ENCODE measurements at regions not wholly inside any gene's neighbourhood (a gene's known extent, or its start where the extent isn't known, plus 50 kb on each side); places are given as distances from the start of the nearest gene placed in this dataset.

- Mint-ChIP-seq H3K4me1 (ENCODE audit: low read depth) (no peaks in the 10 kb centered on the region), H3K4me3 (no peak overlapping the region), H3K36me3 (ENCODE audit: low read depth) (no peaks in the 10 kb centered on the region), H3K27me3 (ENCODE audit: insufficient read depth) (no peaks in the 10 kb centered on the region), H3K27ac (no peak overlapping the region), H3K9me3 (no peaks in the 10 kb centered on the region)
- intact Hi-C loops (cut with micrococcal nuclease): no loop called here
- DNase-seq (ENCODE audit: low spot score): no peak
Measured at GRCh38 chr10:111525696-111526095, 448.9 kb downstream of the ADRA2A start.

DNA sequence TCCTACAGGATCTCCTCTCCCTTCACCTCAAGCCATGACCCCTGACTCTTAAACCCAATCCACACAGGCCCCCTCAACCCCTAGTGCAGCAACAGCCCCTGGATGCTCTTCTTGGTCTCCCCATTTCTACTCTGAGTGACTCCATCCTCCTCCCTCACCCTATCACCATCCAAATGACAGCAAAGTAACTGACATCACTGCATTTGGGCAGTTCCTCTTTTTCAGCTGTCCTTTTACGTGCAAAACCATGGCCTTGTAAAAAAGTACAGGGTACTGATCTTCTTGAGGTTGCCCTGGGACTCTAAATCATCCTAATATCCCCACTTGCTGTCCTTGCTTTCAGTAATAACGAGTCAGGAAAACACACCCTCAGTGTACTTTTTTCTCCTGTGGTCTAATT, 454.9 kb downstream of the ADRA2A start:
- DNase-seq (ENCODE audit: low spot score): no peak
- no peaks in the 10 kb centered on the region for H3K9me3 Mint-ChIP-seq
- H3K27me3 Mint-ChIP-seq (ENCODE audit: insufficient read depth): no peaks in the 10 kb centered on the region
- no peak overlapping the region for H3K27ac Mint-ChIP-seq
- no peaks in the 10 kb centered on the region for H3K4me1 Mint-ChIP-seq (ENCODE audit: low read depth)
- H3K36me3 Mint-ChIP-seq (ENCODE audit: low read depth): no peaks in the 10 kb centered on the region
- H3K4me3 Mint-ChIP-seq: no peak overlapping the region
- intact Hi-C loops (cut with micrococcal nuclease): no loop called here

- H3K27me3 Mint-ChIP-seq (ENCODE audit: insufficient read depth): no peaks in the 10 kb centered on the region
- H3K36me3 Mint-ChIP-seq (ENCODE audit: low read depth): no peaks in the 10 kb centered on the region
- H3K4me3 Mint-ChIP-seq: no peak overlapping the region
- DNase-seq (ENCODE audit: low spot score): no peak
- no peak overlapping the region for H3K27ac Mint-ChIP-seq
- H3K9me3 Mint-ChIP-seq: no peaks in the 10 kb centered on the region
- no peaks in the 10 kb centered on the region for H3K4me1 Mint-ChIP-seq (ENCODE audit: low read depth)
- intact Hi-C loops (cut with micrococcal nuclease): no loop called here
Measured at GRCh38 chr10:111532139-111532538, 455.3 kb downstream of the ADRA2A start.

- Mint-ChIP-seq H3K27ac (no peak overlapping the region), H3K9me3 (no peaks in the 10 kb centered on the region), H3K36me3 (ENCODE audit: low read depth) (no peaks in the 10 kb centered on the region), H3K27me3 (ENCODE audit: insufficient read depth) (peaks cover 3% of the 10 kb centered on the region), H3K4me3 (no peak overlapping the region), H3K4me1 (ENCODE audit: low read depth) (no peaks in the 10 kb centered on the region)
- intact Hi-C loops (cut with micrococcal nuclease): no loop called here
- DNase-seq (ENCODE audit: low spot score): no peak
Measured at GRCh38 chr10:111539246-111539645, 462.4 kb downstream of the ADRA2A start.

DNA sequence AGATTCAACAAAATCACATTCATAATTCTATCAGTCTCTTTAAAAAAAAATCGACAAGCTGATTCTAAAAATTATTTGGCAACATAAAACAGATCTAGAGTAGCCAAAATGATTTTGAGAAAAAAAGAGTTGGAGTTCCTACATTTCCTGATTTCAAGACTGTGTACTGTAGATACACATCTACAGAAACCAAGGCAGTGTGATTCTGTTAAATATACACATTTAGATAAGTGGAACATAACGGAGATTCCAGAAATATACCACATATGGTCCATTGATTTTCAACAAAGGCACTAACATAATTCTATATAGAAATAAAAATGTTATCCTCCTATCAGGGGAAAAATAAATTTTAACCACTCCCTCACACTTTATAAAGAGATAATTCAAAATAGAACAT, 467.0 kb downstream of the ADRA2A start:
- H3K9me3 Mint-ChIP-seq: no peaks in the 10 kb centered on the region
- intact Hi-C loops (cut with micrococcal nuclease): no loop called here
- no peak for DNase-seq (ENCODE audit: low spot score)
- H3K36me3 Mint-ChIP-seq (ENCODE audit: low read depth): no peaks in the 10 kb centered on the region
- no peak overlapping the region for H3K27ac Mint-ChIP-seq
- H3K27me3 Mint-ChIP-seq (ENCODE audit: insufficient read depth): no peaks in the 10 kb centered on the region
- H3K4me3 Mint-ChIP-seq: no peak overlapping the region
- H3K4me1 Mint-ChIP-seq (ENCODE audit: low read depth): no peaks in the 10 kb centered on the region

DNA sequence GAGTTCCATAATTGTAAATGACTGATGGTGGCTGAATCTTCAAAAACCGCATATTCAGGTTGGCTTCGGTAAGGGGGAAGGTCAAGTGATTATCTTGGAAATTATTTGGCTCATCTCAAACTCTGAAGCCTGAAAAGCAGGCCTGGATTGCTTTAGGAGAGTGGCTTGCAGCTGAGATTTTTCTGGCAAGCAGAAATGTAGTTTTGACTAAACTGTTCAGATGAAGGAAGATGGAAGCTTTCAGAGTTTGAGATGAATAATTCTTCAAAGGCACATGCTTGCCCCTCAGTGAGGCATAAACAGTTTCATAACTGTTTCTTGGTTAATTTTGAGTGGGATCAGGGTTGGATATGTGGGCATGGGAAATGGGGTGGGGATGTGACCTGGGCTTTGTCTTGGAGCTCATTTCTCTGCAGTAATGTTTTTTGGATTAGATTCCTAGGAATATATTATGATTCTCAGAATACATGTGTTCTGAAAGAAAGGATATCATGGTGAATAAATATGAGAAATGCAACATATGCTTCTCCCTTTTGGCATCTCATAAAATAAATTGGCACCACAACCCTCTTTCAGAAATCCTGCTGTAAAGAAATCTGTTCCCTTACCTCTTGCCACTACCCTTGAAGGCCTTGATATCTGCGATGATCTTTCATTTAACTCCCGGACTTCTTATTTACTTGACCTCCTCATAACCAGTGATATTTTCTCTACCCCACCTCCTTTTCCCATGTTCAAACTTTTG, 469.2 kb downstream of the ADRA2A start:
- no peak overlapping the region for H3K4me3 Mint-ChIP-seq
- H3K9me3 Mint-ChIP-seq: no peaks in the 10 kb centered on the region
- H3K27ac Mint-ChIP-seq: no peak overlapping the region
- H3K36me3 Mint-ChIP-seq (ENCODE audit: low read depth): no peaks in the 10 kb centered on the region
- no peak for DNase-seq (ENCODE audit: low spot score)
- no peaks in the 10 kb centered on the region for H3K4me1 Mint-ChIP-seq (ENCODE audit: low read depth)
- no peaks in the 10 kb centered on the region for H3K27me3 Mint-ChIP-seq (ENCODE audit: insufficient read depth)
- intact Hi-C loops (cut with micrococcal nuclease): no loop called here

- Mint-ChIP-seq H3K9me3 (no peaks in the 10 kb centered on the region), H3K36me3 (ENCODE audit: low read depth) (no peaks in the 10 kb centered on the region), H3K27me3 (ENCODE audit: insufficient read depth) (no peaks in the 10 kb centered on the region), H3K27ac (no peak overlapping the region), H3K4me1 (ENCODE audit: low read depth) (no peaks in the 10 kb centered on the region), H3K4me3 (no peak overlapping the region)
- no peak for DNase-seq (ENCODE audit: low spot score)
- intact Hi-C loops (cut with micrococcal nuclease): no loop called here
Measured at GRCh38 chr10:111548084-111548726, 471.4 kb downstream of the ADRA2A start.

DNA sequence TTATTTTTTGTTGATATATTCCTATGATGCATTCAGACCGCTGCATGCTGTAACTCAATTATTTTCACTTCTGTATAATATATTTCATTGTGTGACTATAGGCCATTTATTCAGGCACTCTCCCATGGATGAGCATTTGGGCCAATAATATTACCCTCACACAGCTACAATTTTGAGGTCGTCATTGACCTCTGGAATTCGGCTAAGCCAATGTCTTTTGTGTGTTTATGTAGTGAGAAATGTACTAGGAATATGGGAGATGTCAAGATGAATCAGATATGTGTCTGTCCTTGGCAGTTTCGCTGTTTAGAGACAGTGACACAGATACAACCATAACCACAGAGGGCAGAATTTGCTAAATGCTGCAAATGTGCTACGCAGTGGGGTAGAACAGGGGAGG, 474.2 kb downstream of the ADRA2A start:
- no peak for DNase-seq (ENCODE audit: low spot score)
- Mint-ChIP-seq H3K36me3 (ENCODE audit: low read depth) (no peaks in the 10 kb centered on the region), H3K4me1 (ENCODE audit: low read depth) (no peaks in the 10 kb centered on the region), H3K27ac (no peak overlapping the region), H3K27me3 (ENCODE audit: insufficient read depth) (no peaks in the 10 kb centered on the region), H3K9me3 (no peaks in the 10 kb centered on the region), H3K4me3 (no peak overlapping the region)
- intact Hi-C loops (cut with micrococcal nuclease): no loop called here

GRCh38 chr10:111556666-111557065, 479.8 kb downstream of the ADRA2A start:
- no peaks in the 10 kb centered on the region for H3K4me1 Mint-ChIP-seq (ENCODE audit: low read depth)
- intact Hi-C loops (cut with micrococcal nuclease): no loop called here
- H3K27me3 Mint-ChIP-seq (ENCODE audit: insufficient read depth): peaks cover 2% of the 10 kb centered on the region
- no peak overlapping the region for H3K27ac Mint-ChIP-seq
- H3K4me3 Mint-ChIP-seq: no peak overlapping the region
- no peaks in the 10 kb centered on the region for H3K9me3 Mint-ChIP-seq
- no peaks in the 10 kb centered on the region for H3K36me3 Mint-ChIP-seq (ENCODE audit: low read depth)
- DNase-seq (ENCODE audit: low spot score): no peak

- DNase-seq (ENCODE audit: low spot score): no peak
- intact Hi-C loops (cut with micrococcal nuclease): no loop called here
- H3K9me3 Mint-ChIP-seq: no peaks in the 10 kb centered on the region
- H3K36me3 Mint-ChIP-seq (ENCODE audit: low read depth): no peaks in the 10 kb centered on the region
- no peak overlapping the region for H3K4me3 Mint-ChIP-seq
- peaks cover 2% of the 10 kb centered on the region for H3K27me3 Mint-ChIP-seq (ENCODE audit: insufficient read depth)
- H3K4me1 Mint-ChIP-seq (ENCODE audit: low read depth): no peaks in the 10 kb centered on the region
- H3K27ac Mint-ChIP-seq: no peak overlapping the region
Measured at GRCh38 chr10:111558211-111558610, 481.4 kb downstream of the ADRA2A start.

- no peaks in the 10 kb centered on the region for H3K4me1 Mint-ChIP-seq (ENCODE audit: low read depth)
- H3K36me3 Mint-ChIP-seq (ENCODE audit: low read depth): no peaks in the 10 kb centered on the region
- intact Hi-C loops (cut with micrococcal nuclease): no loop called here
- DNase-seq (ENCODE audit: low spot score): no peak
- H3K9me3 Mint-ChIP-seq: no peaks in the 10 kb centered on the region
- H3K27ac Mint-ChIP-seq: no peak overlapping the region
- H3K27me3 Mint-ChIP-seq (ENCODE audit: insufficient read depth): peaks cover 2% of the 10 kb centered on the region
- H3K4me3 Mint-ChIP-seq: no peak overlapping the region
Measured at GRCh38 chr10:111560027-111560426, 483.2 kb downstream of the ADRA2A start.

- no peak for DNase-seq (ENCODE audit: low spot score)
- intact Hi-C loops (cut with micrococcal nuclease): no loop called here
- Mint-ChIP-seq H3K9me3 (no peaks in the 10 kb centered on the region), H3K27ac (no peak overlapping the region), H3K4me1 (ENCODE audit: low read depth) (no peaks in the 10 kb centered on the region), H3K27me3 (ENCODE audit: insufficient read depth) (peaks cover 2% of the 10 kb centered on the region), H3K36me3 (ENCODE audit: low read depth) (no peaks in the 10 kb centered on the region), H3K4me3 (no peak overlapping the region)
Measured at GRCh38 chr10:111561124-111561523, 484.3 kb downstream of the ADRA2A start.

DNA sequence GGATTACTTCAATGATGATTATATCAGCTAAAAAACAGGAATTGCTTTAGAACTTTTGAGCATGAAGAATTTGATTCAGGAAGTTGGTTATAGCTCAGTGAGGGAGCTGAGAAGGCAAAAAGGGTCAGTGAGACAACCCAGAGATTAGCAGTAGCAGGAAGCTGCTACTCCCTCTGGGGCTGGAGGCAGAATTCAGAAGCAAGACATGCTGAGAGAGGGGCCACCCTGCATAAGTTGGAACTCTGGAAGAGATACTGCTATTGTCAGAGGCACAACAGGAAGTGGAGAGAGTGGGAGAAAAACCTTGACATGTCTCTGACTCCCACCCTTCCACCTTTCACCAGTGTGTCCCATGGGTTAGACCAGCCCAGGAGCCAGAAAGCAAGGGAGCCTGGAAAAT, 488.7 kb downstream of the ADRA2A start:
- Mint-ChIP-seq H3K27ac (no peak overlapping the region), H3K4me3 (no peak overlapping the region), H3K4me1 (ENCODE audit: low read depth) (no peaks in the 10 kb centered on the region), H3K36me3 (ENCODE audit: low read depth) (no peaks in the 10 kb centered on the region), H3K27me3 (ENCODE audit: insufficient read depth) (peaks cover 2% of the 10 kb centered on the region), H3K9me3 (no peaks in the 10 kb centered on the region)
- intact Hi-C loops (cut with micrococcal nuclease): no loop called here
- DNase-seq (ENCODE audit: low spot score): no peak

GRCh38 chr10:111578076-111578475, 501.2 kb downstream of the ADRA2A start:
- H3K4me1 Mint-ChIP-seq (ENCODE audit: low read depth): no peaks in the 10 kb centered on the region
- no peak for DNase-seq (ENCODE audit: low spot score)
- H3K4me3 Mint-ChIP-seq: no peak overlapping the region
- no peaks in the 10 kb centered on the region for H3K36me3 Mint-ChIP-seq (ENCODE audit: low read depth)
- intact Hi-C loops (cut with micrococcal nuclease): no loop called here
- H3K27me3 Mint-ChIP-seq (ENCODE audit: insufficient read depth): no peaks in the 10 kb centered on the region
- H3K9me3 Mint-ChIP-seq: peaks cover 6% of the 10 kb centered on the region
- no peak overlapping the region for H3K27ac Mint-ChIP-seq

Data from activated T-helper 1 cell treated with anti-CD3 and anti-CD28 coated beads, Interleukin-12 subunit alpha, Interleukin-12 subunit beta, Interleukin-2, Interleukin-4 antibody, amounts not matched to agents 30 ng/mL and 10 ng/mL and 1 ng/mL, durations not matched to agents 14 hours and 24 hours and 36 hours (primary cell).